Dedifferentiated amniotic fluid mesenchymal stem cell (primary cell): ENCODE measurements at regions not wholly inside any gene's neighbourhood (a gene's known extent, or its start where the extent isn't known, plus 50 kb on each side); places are given as distances from the start of the nearest gene placed in this dataset.

ENCODE experiments used
- DNase-seq: peaks from one replicate; pipeline ENCODE4 v3.0.0-alpha.2; 2016; ENCODE audit errors: extremely low spot score

DNA sequence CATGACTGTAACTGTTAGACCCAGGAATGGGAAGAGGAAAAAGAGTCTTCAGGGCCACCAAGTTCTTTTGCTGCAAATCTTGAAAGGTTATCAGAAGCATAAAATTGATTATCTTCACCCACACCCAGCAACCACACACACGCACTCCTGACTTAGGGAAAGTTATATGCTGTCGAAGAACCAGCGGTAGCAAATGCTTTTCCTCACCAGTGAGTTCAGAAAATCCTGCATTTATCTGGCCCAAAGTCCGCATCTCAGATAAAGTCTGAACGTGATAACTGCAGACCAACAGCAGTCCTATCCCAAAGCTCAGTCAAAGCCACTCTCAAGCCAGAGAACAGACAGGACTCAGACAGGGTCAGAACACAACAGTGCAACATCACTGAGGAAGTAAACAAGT, 115.6 kb downstream of the IRS2 start:
- no peak for DNase-seq

DNA sequence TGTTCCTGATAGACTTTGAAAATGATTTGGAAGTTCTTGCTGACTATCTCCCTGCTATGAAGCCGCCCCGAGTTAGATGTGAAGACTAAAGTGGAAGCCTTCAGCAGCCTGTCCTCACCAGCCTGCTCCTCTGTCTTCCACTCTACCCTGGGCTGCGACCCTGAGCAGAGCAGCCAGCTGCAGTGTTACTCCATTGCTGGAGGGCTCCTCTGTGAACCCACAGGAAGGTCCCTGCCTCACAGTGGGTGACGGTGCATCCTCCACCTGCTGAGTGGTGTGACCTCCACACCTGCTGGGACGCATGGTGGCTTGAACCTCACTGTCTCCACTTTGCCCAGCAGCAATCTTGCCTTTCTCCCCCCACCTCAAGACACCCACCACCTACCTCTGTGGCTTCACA, 116.4 kb downstream of the IRS2 start:
- no peak for DNase-seq

DNA sequence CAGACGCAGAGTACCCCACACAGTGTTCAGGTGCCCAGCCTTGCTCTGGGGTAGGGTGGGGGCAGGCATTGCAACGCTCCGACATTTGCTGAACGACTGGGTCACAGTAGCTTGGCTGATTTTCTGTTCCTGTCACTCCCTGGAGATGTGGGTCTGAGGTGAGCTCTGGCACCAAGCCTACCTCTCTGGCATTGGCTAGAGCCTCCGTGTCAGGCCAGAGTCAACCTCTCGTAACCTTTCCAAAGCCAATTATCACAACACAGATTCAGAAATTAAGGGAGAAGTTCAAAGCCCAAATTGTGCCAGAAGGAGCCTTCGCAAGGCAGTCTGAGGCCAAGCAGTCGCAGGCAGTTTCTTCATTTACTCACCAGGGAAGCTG, 117.2 kb downstream of the IRS2 start:
- no peak for DNase-seq

DNA sequence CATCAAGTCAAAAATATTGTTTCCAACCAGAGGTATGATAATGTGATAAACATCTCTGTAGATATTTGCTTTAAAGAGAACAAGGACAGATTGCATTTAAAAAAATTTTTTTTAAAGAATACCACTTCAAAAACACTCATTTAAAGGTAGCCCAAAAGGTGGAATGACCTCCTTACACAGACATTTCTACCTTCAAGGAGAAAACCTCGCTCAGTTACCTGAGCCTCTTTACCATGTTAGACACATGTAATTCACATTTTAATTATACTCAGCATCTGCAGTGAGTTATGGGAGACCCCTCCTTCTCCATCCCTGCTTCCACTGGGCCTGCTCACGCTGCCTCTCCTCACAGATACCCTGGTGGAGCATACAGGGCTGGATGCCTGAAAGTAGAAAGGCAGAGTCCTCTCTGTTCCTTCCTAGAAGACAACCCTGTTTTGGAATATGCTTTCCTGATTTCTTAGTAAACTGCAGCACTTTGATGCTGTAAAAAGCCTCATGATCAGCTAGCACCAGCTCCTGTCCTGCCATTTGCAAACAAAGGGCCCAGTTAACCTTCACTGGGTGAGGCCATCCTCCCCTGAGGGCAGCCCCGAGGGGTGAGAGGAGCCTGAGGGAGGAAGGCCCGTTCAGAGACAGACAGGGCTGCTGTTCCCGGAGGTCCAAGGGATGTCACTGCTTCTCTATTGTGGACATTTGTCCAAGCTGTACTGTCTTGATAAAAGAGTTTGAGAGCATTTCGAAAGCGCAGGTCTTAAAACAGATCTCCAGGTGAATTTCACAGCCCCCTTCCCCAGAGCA, 117.8 kb downstream of the IRS2 start:
- DNase-seq = no peak

DNA sequence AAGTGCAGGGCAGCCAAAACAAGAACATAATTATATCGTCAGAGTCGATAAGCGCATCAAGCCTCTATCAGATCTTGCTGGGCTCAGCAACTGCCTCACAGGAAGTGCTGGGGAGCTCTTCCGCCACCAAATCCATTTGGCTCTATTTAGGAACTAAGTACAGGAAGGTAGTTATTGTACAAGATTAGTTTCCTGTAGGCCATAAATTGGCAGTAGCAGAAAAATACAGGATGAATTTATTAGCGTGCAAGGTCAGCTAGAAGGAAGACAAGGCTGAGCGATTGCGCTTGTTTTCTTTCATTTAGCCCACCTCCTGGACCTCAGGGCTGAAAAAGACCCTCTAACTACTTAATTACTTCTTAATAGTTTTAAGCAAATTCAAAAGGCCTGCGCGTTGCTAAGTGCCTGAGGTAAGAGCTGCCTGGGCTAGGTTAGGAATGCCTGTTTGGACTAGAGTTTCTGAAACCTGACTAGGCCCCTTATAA, 118.5 kb downstream of the IRS2 start:
- DNase-seq = no peak

DNA sequence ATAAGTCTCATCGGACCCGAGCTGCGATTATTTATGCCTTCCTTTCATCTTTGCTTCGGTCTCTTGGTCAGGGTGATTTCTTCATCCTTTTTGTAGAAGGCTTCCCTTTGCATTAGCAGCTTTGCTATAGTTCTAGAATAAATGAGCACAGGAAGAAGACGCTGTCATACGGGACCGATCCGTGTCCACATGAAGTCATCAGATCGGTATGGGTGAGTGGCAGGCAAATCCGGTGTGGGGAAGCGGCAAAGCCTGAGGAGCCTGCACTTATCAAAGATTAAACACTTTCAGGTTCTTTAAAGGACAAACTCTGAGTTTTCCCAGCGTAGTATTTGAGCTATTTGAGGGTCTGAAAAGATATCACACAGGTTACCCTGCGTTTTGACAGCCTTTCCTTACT, 119.3 kb downstream of the IRS2 start:
- DNase-seq = peak; percentile 20

DNA sequence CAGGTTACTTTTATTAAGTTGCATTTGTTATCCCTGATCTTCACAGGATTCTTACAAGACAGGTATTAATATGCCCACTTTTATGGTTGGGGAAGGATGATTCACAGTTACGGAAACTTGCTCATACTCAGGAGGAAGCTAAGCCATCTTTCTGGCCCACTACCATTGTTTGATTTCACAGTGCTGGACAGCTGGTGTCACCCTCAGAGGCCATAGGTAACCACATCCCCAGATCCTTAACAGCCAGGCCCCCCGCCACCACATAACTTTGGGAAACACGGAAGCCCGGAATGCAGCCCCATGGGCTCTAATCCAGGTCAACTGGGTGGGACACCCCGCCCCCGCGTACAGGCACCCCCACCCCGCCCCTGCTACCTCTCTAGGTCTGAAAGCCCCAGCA, 119.7 kb downstream of the IRS2 start:
- DNase-seq = no peak

DNA sequence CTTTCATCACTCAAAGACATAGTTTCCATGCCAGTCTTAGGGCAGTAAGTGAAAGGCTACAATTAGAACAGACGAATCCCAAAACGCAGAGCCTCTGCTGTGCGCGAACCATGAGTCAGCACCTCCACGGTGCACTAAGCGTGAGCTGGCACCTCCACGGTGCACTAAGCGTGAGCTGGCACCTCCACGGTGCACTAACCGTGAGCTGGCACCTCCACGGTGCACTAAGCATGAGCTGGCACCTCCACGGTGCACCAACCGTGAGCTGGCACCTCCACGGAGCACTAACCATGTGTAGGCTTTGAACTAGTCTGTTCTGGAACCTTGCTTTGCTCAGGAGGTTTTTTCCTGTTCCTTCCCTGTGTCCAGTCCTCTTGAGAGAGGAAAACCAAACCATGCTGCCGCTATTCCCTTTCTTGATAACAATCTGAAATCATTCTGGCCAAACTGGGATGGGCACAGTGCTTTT, 120.6 kb downstream of the IRS2 start:
- DNase-seq = no peak

DNA sequence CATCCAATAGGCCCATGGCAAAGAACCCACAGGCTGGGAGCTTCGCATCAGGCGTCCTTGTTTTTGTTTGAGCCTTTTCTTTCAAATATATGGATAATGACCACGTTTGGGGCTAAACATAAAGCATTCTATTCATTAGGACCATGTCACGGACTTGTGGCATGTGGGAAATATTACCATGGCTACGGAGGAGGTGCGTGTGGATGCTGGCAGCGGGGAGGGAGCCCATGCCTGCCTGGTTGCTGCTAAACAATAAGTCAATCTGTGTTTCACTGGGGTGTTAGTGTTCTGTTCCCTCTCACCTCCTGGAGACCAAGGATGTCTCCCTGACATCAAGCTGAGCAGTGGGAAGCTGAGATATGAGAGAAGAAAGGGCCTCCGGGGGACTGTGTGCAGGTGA, 121.1 kb downstream of the IRS2 start:
- DNase-seq = no peak

DNA sequence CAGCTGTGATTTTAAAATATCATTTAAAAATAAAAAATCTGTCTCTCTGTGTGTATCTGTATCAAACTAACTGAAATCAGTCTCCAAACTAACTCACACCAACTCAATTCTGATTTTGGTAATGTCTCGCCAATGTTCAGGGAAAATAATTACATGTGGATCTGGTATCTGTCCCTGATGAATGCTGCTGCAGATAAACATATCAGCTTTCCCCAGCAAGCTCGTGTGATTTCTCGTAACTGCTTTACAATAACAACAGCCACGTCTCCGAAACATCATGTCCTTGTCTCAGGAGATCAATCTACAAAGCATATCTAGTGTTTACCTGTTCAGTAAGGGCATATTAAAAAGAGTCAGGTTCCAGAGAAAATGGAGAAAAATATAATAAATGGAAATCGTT, 129.0 kb downstream of the IRS2 start:
- no peak for DNase-seq

DNA sequence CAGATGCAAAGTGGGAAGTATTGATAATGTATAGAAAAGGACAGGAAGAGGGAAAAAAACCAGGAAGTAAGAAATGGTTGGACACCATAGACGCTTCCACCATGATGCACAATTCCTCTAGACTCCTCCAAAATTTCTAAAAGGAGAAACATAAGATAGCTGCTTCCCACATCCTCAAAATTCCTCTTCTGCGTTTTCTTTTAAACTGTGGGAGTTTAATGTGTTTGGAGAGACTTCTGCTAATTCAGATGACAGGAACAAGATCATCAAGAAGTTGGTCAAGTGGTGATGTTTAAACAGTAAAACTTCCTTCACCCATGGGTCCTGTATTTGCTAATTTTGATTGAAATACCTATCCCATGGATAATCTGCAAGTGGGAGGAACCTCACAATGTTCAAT, 130.2 kb downstream of the IRS2 start:
- no peak for DNase-seq

DNA sequence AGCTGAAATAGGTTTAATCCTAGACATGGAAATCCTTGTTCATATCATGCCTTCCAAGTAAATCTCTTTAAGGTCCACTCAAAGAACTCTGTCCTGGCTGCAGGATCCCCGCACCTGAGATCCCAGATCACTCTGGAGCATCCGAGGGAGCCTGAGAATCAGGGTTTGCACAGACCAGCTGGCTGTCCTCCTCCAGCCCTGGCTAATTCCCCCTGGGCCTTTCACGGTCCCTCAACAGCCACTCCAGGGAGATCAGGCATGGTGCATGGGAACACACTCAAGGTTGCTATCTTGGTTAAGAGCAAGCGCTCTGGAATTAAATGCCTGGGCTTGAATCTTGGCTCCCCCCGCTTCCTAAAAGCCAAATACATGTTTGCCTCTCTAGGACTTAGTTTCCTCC, 130.8 kb downstream of the IRS2 start:
- no peak for DNase-seq

DNA sequence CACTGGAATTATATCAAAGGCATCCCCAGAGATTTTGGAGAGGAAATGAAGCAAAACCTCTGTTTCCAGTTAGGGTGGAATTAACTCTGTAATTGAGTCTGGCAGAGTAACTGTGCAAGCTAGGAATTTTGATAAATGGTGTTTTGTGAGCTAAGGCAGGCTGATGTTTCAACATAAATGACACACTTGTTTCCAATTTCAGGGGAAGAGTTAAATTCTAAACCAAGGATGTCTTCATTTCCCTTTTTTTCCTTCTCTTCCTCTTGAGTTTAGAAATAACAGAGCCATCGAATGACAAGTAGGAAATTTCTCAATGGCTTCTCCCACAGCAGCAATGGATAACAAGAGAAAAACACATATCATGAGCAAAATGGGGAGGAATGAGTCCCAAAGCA, 131.2 kb downstream of the IRS2 start:
- no peak for DNase-seq

DNA sequence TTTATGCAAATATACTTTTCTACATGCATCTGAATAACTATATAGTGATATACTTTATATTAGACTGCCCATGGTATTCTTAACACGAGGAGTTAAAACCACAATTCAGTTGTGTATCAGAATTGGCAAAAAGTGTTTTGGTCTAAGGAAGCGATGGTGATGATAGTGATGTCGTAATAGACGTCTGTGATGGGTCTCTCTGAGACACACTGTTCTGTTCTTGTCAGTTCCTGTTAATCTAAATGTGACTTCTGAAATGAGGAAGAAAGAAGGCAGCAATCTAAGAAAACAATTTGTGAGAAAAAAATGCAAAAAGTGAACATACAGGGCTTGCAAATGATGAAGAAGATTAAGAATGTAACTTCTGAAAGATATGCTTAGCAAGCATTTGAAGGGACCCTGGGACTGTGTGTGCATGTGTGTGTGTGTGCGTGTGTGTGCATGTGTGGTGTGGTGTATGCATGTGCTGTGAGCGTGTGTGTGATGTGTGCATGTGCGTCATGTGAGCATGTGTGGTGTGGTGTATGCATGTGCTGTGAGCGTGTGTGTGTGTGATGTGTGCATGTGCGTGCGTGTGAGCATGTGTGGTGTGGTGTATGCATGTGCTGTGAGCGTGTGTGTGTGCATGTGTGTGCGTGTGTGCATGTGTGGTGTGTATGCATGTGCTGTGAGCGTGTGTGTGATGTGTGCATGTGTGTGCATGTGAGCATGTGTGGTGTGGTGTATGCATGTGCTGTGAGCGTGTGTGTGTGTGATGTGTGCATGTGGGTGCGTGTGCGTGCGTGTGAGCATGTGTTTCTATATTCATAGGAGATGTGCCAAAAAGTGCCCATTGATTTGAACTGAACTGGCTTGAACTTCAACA, 131.8 kb downstream of the IRS2 start:
- no peak for DNase-seq

DNA sequence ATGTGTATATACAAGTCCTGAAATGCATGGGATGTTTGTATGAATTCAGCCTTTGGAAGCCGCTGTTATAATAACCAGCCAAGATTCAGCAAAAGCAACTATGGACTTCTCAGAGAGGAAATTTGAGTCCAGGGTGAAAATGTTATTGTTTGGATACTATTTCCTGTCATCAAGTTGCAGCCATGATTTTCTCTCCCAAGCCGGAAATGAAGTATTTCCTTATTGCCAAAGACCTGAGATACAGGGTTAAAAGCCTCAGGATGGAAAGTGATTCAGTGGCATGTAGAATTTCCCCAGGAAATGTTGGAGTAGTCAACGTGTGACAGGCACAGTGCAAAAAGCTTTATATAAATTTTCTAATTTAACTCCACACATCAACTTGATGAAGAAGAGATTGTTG, 133.9 kb downstream of the IRS2 start:
- DNase-seq = no peak

DNA sequence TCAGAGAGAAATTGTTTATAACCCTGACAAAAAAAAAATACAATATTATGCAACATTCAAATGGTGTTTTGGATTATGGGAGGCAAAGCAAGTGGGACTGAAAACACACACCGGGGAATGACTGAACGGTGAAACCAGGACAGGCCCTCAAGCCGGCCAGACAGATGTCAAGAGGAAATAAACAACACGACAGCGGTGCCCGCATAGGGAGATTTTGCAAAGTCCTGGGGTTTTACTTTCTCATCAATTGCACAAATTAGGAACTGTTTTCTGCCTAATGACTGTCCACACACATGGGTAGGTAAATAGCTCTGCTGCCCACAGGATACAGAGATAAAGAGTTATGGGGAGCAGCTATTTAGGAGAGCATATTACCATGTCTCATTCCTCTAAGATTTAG, 134.5 kb downstream of the IRS2 start:
- no peak for DNase-seq

DNA sequence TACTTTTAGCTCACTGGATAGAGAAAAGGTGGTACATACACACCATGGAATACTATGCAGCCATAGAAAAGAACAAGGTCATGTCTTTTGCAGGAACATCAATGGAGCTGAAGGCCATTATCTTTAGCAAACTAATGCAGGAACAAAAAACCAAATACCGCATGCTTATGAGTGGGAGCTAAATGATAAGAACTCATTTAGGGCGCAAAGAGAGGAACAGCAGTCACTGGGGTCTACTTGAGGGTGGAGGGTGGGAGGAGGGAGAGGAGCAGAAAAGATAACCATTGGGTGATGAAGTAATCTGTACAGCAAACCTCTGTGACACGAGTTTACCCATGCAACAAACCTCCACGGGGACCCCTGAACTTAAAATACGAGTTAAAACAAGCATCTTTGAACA, 135.1 kb downstream of the IRS2 start:
- DNase-seq = no peak

DNA sequence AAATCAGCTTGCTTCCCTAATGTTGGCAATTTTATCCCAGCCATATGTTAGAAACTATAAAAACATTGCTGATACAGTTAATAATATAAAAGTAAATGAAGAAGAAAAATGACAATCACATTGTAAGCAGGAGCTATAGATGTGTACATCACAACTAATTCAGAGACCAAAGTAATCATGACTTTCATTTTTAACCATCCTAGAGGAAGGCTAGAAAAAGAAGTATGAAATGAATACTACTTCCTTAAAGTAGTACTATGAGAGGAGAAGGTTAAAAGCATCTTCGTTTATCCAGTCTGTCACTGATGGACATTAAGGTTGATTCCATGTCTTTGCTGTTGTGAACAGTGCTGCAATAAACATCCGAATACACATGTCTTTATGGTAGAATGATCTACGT, 135.5 kb downstream of the IRS2 start:
- no peak for DNase-seq

DNA sequence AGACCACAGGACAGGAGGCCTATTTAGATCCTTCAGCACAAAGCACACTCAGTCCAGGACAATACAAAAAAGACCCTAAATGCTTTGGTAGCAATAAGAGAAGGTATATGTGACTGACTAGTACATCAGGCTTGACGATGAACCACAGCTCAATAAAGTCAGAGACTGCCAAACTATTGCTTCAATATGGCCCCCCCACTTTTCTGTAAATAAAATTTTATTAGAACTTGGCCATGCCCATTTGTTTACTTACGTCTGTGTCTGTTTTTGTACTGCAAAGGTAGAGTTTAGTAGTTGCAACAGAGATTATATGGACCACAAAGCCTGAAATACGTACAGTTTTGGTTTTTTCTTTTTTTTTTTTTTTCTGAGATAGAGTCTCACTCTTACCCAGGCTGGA, 136.7 kb downstream of the IRS2 start:
- DNase-seq = no peak

DNA sequence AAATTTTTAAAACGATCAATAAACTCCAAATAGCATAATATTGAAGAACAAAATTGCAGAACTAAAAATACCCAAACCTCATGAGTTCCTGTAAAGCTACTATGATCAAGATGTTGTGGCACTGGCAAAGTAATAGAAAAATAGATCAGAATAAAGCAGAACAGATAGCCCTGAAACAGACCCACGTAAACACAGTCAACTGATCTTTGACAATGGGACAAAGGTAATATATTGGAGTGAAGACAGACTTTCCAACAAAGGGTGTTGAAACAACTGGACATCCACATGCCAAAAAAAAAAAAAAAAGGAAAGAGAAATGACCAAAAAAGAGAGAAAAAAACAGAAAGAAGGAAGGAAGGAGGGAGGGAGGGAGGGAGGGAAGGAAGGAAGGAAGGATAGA, 138.7 kb downstream of the IRS2 start:
- DNase-seq = no peak

DNA sequence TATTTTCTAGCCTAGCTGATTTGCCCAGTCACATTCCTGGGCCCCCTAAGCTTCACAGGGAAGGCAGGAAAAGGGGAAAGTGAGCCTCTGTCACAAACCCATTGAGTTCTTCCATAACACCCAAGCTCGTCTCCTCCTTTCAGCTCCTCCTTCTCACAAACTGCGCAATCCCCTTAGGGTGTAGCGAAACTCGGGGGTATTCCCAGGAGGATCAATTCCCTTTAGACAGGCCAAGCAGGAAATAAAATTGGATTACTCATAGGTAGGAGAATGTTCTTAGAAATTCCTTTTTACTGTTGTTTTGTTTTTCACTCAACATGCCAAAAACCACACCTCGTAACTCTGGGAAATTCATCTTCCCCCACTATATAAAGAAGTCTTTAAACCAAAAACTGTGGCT, 139.3 kb downstream of the IRS2 start:
- no peak for DNase-seq

DNA sequence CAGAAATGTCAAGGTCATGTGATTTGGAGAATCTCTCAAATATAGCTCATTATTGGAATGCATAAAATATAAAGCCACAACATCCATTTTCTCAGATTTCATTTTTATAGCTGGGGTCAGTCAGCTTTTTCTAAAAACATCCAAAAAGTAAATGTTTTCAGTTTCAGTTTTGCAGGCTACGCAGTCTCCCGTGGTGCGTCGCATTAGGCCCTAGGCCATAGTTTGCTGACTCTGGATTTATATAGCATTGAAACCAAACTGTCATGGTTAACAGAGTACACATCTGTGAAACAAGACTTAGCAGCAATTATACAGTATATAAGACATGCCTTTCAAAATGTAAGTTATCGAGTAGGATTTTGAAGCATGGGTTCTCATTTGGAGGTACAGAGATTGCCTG, 140.0 kb downstream of the IRS2 start:
- DNase-seq = no peak

DNA sequence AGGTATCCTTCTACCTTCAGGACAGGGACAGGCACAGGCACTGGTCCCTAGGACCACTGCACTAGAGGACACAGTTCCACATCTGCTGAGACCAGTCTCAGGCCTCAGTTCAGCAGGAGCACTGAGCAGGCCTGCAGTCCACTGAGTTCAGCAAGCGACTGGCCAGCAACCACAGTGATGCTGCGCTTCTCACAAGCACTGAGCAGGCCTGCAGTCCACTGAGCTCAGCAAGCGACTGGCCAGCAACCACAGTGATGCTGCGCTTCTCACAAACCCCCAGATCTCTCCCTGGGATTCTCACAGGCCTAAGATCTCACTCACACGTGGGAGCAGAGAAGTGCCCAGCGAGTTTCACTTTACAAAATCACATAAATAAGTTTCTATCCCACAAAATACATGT, 140.6 kb downstream of the IRS2 start:
- DNase-seq = no peak
